ENCODE measurements at regions not wholly inside any gene's neighbourhood (a gene's known extent, or its start where the extent isn't known, plus 50 kb on each side); places are given as distances from the start of the nearest gene placed in this dataset.

DNA sequence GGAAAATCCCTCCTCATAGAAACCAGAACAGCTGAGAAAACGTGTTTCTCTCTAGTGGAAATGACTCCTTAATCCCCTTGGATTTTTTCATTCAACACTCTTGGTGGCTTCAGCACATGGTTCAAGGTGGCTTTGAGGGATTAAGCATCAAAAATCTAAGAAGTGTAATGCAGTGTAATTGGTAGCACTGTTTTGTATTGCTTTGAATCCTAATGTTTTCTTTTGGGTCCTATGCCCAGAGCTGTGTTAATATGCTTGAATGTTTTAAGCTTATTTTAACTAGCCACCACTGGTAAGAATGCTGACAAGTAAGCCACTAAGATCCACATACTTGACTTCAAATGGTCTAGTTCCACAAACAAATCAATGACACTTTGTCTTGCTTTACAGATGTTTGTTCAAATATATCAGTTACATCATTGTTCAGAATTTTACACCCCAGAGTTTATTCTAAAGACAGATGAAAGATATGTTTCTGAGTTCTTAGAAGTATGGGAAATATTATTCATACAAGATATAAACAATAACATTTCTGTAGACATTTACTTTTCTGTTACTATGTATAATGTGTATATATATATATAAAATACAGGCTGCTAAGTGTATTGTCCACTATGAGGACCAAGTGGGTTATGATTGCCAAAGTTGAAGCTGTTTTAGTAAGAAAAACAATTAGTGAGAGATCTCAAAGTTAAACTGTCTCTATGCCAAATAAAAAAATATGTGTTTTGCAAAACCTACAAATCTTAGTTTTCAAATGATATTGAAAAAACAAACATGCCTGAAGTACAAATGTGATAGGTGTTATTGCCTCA, 220.8 kb downstream of the OGFRL1 start:
- TF ChIP-seq ZNF626 (tag by site-specific recombination; IDR thresholded peaks at IDR 0.05) (no peak), ZNF654 (tag by site-specific recombination; IDR thresholded peaks at IDR 0.05; ENCODE audit: low read depth) (no peak), ZNF324 (tag by site-specific recombination; IDR thresholded peaks at IDR 0.05) (no peak), ZNF416 (tag by site-specific recombination; IDR thresholded peaks at IDR 0.05) (no peak), ZNF274 (IDR thresholded peaks at IDR 0.05; ENCODE audit: low read length) (no peak), ZNF274 (tag by site-specific recombination; IDR thresholded peaks at IDR 0.05; ENCODE audit: borderline replicate concordance) (no peak), ZNF621 (tag by site-specific recombination; IDR thresholded peaks at IDR 0.05) (no peak), ZNF121 (tag by site-specific recombination; IDR thresholded peaks at IDR 0.05) (no peak), ZNF785 (tag by site-specific recombination; IDR thresholded peaks at IDR 0.05) (no peak)
- TF ChIP-seq, protein P1, sequence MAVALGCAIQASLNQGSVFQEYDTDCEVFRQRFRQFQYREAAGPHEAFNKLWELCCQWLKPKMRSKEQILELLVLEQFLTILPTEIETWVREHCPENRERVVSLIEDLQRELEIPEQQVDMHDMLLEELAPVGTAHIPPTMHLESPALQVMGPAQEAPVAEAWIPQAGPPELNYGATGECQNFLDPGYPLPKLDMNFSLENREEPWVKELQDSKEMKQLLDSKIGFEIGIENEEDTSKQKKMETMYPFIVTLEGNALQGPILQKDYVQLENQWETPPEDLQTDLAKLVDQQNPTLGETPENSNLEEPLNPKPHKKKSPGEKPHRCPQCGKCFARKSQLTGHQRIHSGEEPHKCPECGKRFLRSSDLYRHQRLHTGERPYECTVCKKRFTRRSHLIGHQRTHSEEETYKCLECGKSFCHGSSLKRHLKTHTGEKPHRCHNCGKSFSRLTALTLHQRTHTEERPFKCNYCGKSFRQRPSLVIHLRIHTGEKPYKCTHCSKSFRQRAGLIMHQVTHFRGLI (tag by site-specific recombination; IDR thresholded peaks at IDR 0.05), result no peak
- TF ChIP-seq, protein P2, sequence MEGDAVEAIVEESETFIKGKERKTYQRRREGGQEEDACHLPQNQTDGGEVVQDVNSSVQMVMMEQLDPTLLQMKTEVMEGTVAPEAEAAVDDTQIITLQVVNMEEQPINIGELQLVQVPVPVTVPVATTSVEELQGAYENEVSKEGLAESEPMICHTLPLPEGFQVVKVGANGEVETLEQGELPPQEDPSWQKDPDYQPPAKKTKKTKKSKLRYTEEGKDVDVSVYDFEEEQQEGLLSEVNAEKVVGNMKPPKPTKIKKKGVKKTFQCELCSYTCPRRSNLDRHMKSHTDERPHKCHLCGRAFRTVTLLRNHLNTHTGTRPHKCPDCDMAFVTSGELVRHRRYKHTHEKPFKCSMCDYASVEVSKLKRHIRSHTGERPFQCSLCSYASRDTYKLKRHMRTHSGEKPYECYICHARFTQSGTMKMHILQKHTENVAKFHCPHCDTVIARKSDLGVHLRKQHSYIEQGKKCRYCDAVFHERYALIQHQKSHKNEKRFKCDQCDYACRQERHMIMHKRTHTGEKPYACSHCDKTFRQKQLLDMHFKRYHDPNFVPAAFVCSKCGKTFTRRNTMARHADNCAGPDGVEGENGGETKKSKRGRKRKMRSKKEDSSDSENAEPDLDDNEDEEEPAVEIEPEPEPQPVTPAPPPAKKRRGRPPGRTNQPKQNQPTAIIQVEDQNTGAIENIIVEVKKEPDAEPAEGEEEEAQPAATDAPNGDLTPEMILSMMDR (tag by site-specific recombination; IDR thresholded peaks at IDR 0.05), result no peak
